Omental fat pad (tissue), 3 donors: ENCODE measurements at regions not wholly inside any gene's neighbourhood (a gene's known extent, or its start where the extent isn't known, plus 50 kb on each side); places are given as distances from the start of the nearest gene placed in this dataset.
A peak's percentile ranks its signal among the peaks of the same experiment; 100 is the strongest.
"Not testable (repeated sequence)": the region's sequence is repeated elsewhere in the genome, so short reads cannot be mapped to it uniquely, and the experiment has no call there.

Experiments
- ATAC-seq: fragments of 150-250 bp; one replicate; pipeline ENCODE4 v1.9.1; 2016; ENCODE audit warnings: mild to moderate bottlenecking, moderate library complexity; ENCODE audit not compliant: low FRiP score
- DNase-seq: peaks from one replicate; pipeline ENCODE4 v3.0.0-alpha.2; 2019; ENCODE audit warnings: low spot score
- CTCF ChIP-seq, 3 donors: fragments of 450-650 bp; IDR thresholded peaks; one replicate each; pipeline ENCODE4 v1.5.1; 2016 to 2017; ENCODE audit warnings: antibody characterized with exemption in 3 of 3, mild to moderate bottlenecking in 3 of 3, moderate library complexity in 2 of 3

GRCh38 chr5:39759701-39760100, 334.9 kb upstream of the DAB2 start:
- TF ChIP-seq CTCF (IDR thresholded peaks at IDR 0.05) = no peak
- DNase-seq (no peak), ATAC-seq (no peak)

GRCh38 chr5:39758426-39758825, 333.6 kb upstream of the DAB2 start:
- ATAC-seq (no peak), DNase-seq (no peak)
- TF ChIP-seq CTCF (IDR thresholded peaks at IDR 0.05) = no peak

- no peak for ATAC-seq
- TF ChIP-seq CTCF (IDR thresholded peaks at IDR 0.05) = no peak
- DNase-seq = no peak
Observed at GRCh38 chr5:39757131-39757530, 332.4 kb upstream of the DAB2 start.

- no peak for TF ChIP-seq CTCF (IDR thresholded peaks at IDR 0.05)
- peak; percentile 77 for ATAC-seq
Observed at GRCh38 chr5:39755986-39756385, 331.2 kb upstream of the DAB2 start.

GRCh38 chr5:39755452-39755851, 330.7 kb upstream of the DAB2 start:
- ATAC-seq (no peak), DNase-seq (no peak)
- TF ChIP-seq CTCF (IDR thresholded peaks at IDR 0.05) = no peak

More at GRCh38 chr5:39755986-39756385, 331.2 kb upstream of the DAB2 start:
- no peak for DNase-seq

GRCh38 chr5:39753747-39754146, 329.0 kb upstream of the DAB2 start:
- ATAC-seq, DNase-seq: not testable (repeated sequence)

GRCh38 chr5:39750661-39751060, 325.9 kb upstream of the DAB2 start:
- DNase-seq (no peak), ATAC-seq (no peak)
- TF ChIP-seq CTCF (IDR thresholded peaks at IDR 0.05) = no peak

GRCh38 chr5:39742916-39743315, 318.1 kb upstream of the DAB2 start:
- ATAC-seq (no peak), DNase-seq (no peak)
- no peak for TF ChIP-seq CTCF (IDR thresholded peaks at IDR 0.05)
